ENCODE measurements at regions not wholly inside any gene's neighbourhood (a gene's known extent, or its start where the extent isn't known, plus 50 kb on each side); places are given as distances from the start of the nearest gene placed in this dataset.

DNA sequence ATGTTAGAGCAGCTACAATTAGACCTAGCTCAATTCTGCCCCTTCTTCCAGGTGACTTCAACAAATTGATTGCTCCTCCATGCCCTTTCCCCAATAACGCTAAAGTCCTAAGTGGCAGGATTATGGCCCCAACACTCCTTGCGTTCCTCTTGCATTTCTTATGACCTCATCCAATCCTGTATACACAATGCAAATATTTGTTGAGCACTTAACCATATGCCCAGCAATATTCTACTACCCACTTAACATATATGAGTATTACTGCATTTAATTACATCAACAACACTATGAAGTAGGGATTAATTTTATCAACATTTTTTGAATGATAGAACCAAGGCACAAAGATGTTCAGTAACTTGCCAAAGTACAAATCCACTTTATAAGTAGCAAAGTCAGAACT, 54.2 kb upstream of the ACVR2A start:
- Histone ChIP-seq H2BK120ac (ENCODE audit: low read depth, low read length, poor library complexity, severe bottlenecking) (no peak overlapping the region), H3T11ph (ENCODE audit: low read length) (no peak overlapping the region), H3K56ac (ENCODE audit: insufficient read length, low read depth, low read length) (no peak overlapping the region), H3K79me1 (ENCODE audit: insufficient read depth, low read depth, low read length, poor library complexity, severe bottlenecking) (no peaks in the 10 kb centered on the region), H3K79me2 (ENCODE audit: insufficient read depth, low read length) (no peaks in the 10 kb centered on the region), H2BK15ac (ENCODE audit: low read depth, low read length) (no peak overlapping the region), H3K18ac (ENCODE audit: insufficient read length, low read depth, low read length) (no peak overlapping the region), H2AFZ (ENCODE audit: low read length) (no peak overlapping the region), H4K8ac (replicated peaks; ENCODE audit: insufficient read length, low read depth, low read length) (no peak overlapping the region), H3K27ac (ENCODE audit: insufficient read length, low read depth, low read length) (no peak overlapping the region), H3K4ac (ENCODE audit: low read depth, low read length) (no peak overlapping the region), H4K20me1 (ENCODE audit: control insufficient read depth, insufficient read depth, insufficient read length) (no peaks in the 10 kb centered on the region), H4K91ac (ENCODE audit: insufficient read length, low read depth, low read length) (no peak overlapping the region), H4K5ac (ENCODE audit: insufficient read length, low read depth, low read length) (no peak overlapping the region), H2BK5ac (ENCODE audit: insufficient read length, low read length) (no peak overlapping the region), H3K4me1 (ENCODE audit: insufficient read depth, low read length) (no peaks in the 10 kb centered on the region), H3K23me2 (ENCODE audit: insufficient read length, low read depth, low read length, poor library complexity, severe bottlenecking) (no peaks in the 10 kb centered on the region), H3K4me2 (ENCODE audit: insufficient read depth, insufficient read length, low read length) (no peak overlapping the region), H3K14ac (ENCODE audit: insufficient read depth, low read length) (no peak overlapping the region), H3K9me3 (ENCODE audit: control insufficient read depth, low read depth, low read length) (no peaks in the 10 kb centered on the region), H2BK20ac (ENCODE audit: low read depth, low read length, poor library complexity, severe bottlenecking) (no peak overlapping the region), H3K27me3 (ENCODE audit: insufficient read depth, low read length) (no peaks in the 10 kb centered on the region), H2AK5ac (ENCODE audit: insufficient read length, low read length) (no peak overlapping the region), H2BK12ac (ENCODE audit: insufficient read length, low read depth, low read length) (no peak overlapping the region), H3K23ac (ENCODE audit: insufficient read length, low read depth, low read length) (no peak overlapping the region), H3K9ac (ENCODE audit: extremely low read depth, insufficient read length, low read length) (no peak overlapping the region)
- Mint-ChIP-seq H3K27me3 (ENCODE audit: low read depth) (no peaks in the 10 kb centered on the region), H3K9me3 (no peaks in the 10 kb centered on the region), H3K27ac (no peak overlapping the region), H3K4me3 (no peak overlapping the region), H3K36me3 (ENCODE audit: insufficient read depth in 1 of 3, low read depth in 3 of 3) (no peaks in the 10 kb centered on the region), H3K4me1 (peaks cover 18% of the 10 kb centered on the region in 2 experiments)
- TF ChIP-seq, protein P1, sequence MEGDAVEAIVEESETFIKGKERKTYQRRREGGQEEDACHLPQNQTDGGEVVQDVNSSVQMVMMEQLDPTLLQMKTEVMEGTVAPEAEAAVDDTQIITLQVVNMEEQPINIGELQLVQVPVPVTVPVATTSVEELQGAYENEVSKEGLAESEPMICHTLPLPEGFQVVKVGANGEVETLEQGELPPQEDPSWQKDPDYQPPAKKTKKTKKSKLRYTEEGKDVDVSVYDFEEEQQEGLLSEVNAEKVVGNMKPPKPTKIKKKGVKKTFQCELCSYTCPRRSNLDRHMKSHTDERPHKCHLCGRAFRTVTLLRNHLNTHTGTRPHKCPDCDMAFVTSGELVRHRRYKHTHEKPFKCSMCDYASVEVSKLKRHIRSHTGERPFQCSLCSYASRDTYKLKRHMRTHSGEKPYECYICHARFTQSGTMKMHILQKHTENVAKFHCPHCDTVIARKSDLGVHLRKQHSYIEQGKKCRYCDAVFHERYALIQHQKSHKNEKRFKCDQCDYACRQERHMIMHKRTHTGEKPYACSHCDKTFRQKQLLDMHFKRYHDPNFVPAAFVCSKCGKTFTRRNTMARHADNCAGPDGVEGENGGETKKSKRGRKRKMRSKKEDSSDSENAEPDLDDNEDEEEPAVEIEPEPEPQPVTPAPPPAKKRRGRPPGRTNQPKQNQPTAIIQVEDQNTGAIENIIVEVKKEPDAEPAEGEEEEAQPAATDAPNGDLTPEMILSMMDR (conservative IDR thresholded peaks at IDR 0.05), result no peak
- DNase-seq, result no peak
- no CpG with 5 or more reads among the region's 2 CpGs for WGBS (ENCODE audit: extremely low coverage, insufficient read length, low lambda C conversion rate)
